ENCODE measurements at regions not wholly inside any gene's neighbourhood (a gene's known extent, or its start where the extent isn't known, plus 50 kb on each side); places are given as distances from the start of the nearest gene placed in this dataset.
"Not testable (repeated sequence)": the region's sequence is repeated elsewhere in the genome, so short reads cannot be mapped to it uniquely, and the experiment has no call there.

DNA sequence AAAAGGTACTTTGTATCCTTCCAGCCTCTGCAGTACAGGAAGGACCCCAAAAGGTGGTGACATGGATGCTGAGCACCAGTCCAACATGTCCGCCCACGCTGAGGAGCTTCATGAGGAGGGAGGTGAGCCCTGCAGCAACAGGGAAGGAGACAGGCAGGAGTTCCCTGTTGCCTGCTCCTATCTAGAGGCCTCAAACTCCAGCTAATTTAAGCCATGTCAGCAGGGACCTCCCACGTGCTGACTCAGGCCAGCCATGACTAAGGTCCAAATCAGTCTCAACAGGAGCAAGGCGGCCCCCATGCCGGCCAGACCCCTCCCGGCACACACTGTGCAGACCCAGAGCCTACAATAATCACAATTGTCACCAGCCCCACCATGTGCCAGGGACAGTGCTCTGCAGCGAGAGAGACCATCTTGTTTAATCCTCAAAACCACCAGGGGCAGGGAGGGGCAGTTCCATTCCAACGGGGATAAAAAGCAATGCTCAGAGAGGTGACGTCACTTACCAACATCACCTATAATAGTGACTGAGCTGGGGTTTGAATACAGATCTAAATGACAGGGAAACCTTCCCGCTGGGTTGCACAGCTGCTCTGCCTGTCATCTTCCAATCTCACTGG lies 54.5 kb upstream of the GATA2 start:
- no peak overlapping the region for H3K4me3 ChIP-seq (ENCODE audit: low read depth, low read length)
- no peaks in the 10 kb centered on the region for H3K27me3 ChIP-seq

DNA sequence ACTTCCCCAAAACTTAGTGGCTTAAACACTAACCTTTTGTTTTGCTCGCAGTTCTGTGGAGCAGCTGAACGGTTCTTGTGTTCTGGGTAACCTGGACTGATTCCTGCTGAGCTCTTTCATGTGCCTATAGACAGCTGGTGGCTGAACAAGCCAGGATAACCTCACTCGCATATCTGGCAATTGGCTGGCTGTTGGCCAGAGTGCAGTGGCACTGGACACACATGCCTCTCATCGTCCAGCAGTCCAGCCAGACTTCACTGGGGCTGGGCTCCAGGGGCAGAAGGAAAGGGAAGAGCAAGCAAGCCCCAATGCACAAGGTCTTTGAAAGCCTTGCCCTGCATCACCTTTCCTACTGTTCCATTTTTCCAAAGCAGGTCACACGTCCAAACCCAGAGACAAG lies 53.6 kb upstream of the GATA2 start:
- no peaks in the 10 kb centered on the region for H3K27me3 ChIP-seq
- H3K4me3 ChIP-seq (ENCODE audit: low read depth, low read length), result no peak overlapping the region
- H3K36me3 ChIP-seq, result no peaks in the 10 kb centered on the region
- peak; percentile 51 for DNase-seq
- TF ChIP-seq, protein P1, sequence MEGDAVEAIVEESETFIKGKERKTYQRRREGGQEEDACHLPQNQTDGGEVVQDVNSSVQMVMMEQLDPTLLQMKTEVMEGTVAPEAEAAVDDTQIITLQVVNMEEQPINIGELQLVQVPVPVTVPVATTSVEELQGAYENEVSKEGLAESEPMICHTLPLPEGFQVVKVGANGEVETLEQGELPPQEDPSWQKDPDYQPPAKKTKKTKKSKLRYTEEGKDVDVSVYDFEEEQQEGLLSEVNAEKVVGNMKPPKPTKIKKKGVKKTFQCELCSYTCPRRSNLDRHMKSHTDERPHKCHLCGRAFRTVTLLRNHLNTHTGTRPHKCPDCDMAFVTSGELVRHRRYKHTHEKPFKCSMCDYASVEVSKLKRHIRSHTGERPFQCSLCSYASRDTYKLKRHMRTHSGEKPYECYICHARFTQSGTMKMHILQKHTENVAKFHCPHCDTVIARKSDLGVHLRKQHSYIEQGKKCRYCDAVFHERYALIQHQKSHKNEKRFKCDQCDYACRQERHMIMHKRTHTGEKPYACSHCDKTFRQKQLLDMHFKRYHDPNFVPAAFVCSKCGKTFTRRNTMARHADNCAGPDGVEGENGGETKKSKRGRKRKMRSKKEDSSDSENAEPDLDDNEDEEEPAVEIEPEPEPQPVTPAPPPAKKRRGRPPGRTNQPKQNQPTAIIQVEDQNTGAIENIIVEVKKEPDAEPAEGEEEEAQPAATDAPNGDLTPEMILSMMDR (IDR thresholded peaks at IDR 0.05; ENCODE audit: low read depth, low read length), result no peak
- peaks cover 37% of the 10 kb centered on the region for H3K4me1 ChIP-seq
- H3K9me3 ChIP-seq, result no peaks in the 10 kb centered on the region

More for the DNA sequence above, 54.5 kb upstream of the GATA2 start:
- no peaks in the 10 kb centered on the region for H3K9me3 ChIP-seq
- TF ChIP-seq, protein P1 (IDR thresholded peaks at IDR 0.05; ENCODE audit: low read depth, low read length), result no peak
- peaks cover 37% of the 10 kb centered on the region for H3K4me1 ChIP-seq
- H3K36me3 ChIP-seq, result no peaks in the 10 kb centered on the region
- DNase-seq, result no peak

DNA sequence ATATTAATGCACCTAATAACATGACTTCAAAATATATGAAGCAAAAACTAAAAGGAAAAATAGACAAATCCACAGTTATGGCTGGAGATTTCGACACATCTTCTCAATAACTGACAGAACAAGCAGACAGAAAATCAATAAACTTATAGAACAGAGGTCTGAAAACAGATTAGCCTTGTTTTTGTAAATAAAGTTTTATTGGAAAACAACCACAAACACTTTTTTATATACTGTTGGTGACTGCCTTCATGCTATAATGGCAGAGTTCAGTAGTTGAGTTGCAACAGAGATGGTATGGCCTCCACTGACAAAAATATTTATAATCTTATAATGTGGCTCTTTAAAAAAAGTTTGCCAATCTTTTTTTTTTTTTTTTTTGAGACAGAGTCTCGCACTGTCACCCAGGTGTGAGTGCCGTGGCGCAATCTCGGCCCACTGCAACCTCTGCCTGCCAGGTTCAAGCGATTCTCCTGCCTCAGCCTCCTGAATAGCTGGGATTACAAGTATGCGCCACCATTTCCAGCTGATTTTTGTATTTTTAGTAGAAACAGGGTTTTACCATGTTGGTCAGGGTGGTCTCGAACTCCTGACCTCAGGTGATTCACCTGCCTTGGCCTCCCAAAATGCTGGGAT lies 52.2 kb upstream of the GATA2 start:
- Histone ChIP-seq H3K9me3 (no peaks in the 10 kb centered on the region; the same call in 1 of the 2 replicates), H3K4me3 (ENCODE audit: low read depth, low read length) (no peak overlapping the region), H3K36me3 (no peaks in the 10 kb centered on the region), H3K4me1 (peaks cover 37% of the 10 kb centered on the region), H3K27me3 (no peaks in the 10 kb centered on the region)
- DNase-seq, result no peak
- TF ChIP-seq, protein P1 (IDR thresholded peaks at IDR 0.05; ENCODE audit: low read depth, low read length), result no peak

DNA sequence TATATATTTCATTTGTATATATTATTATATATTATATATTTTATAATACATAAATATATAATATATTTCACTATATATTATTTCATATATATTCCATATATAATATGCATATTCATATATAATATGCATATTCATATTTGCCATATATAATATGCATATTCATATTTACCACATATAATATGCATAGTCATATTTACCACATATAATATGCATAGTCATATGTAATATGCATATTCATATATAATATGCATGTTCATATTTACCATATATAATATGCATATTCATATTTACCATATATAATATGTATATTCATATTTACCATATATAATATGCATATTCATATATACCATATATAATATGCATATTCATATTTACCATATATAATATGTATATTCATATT lies 51.2 kb upstream of the GATA2 start:
- TF ChIP-seq, protein P1 (IDR thresholded peaks at IDR 0.05; ENCODE audit: low read depth, low read length), result no peak
- H3K4me3 ChIP-seq (ENCODE audit: low read depth, low read length), result no peak overlapping the region
- H3K36me3 ChIP-seq, result no peaks in the 10 kb centered on the region
- H3K4me1 ChIP-seq, result peaks cover 27% of the 10 kb centered on the region
- no peaks in the 10 kb centered on the region for H3K27me3 ChIP-seq
- H3K9me3 ChIP-seq, result no peaks in the 10 kb centered on the region; the same call in 1 of the 2 replicates
- DNase-seq, result no peak

DNA sequence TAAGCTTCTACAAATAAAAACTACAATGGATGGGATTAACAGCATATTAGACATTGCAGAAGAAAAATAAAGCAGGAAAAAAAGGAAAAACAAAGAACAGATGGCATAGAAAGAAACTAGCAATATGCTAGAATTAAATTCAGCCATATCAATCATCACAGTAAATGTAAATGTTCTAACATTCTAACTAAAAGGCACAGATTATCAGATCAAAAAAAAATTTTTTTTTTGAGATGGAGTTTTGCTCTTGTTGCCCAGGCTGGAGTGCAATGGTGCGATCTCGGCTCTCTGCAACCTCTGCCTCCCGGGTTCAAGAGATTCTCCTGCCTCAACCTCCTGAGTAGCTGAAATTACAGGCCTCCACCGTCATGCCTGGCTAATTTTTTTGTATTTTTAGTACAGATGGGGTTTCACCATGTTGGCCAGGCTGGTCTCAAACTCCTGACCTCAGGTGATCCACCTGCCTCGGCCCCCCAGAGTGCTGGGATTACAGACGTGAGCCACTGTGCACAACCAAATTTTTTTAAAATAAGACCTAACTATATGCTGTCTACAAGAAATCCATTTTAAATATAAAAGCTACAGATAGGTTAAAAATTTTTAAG lies 50.7 kb upstream of the GATA2 start:
- not testable (repeated sequence) for H3K4me3 ChIP-seq (ENCODE audit: low read depth, low read length); H3K9me3 ChIP-seq; H3K36me3 ChIP-seq; DNase-seq; H3K27me3 ChIP-seq
- peaks cover 22% of the 10 kb centered on the region for H3K4me1 ChIP-seq
